HG03432 (cell line): ENCODE measurements at regions not wholly inside any gene's neighbourhood (a gene's known extent, or its start where the extent isn't known, plus 50 kb on each side); places are given as distances from the start of the nearest gene placed in this dataset.
"Not testable (repeated sequence)": the region's sequence is repeated elsewhere in the genome, so short reads cannot be mapped to it uniquely, and the experiment has no call there.

ENCODE experiments used
- ATAC-seq: cut with Tn5 transposase; IDR thresholded peaks from one replicate; pipeline ENCODE4 v1.9.1; 2021; ENCODE audit warnings: mild to moderate bottlenecking, moderate library complexity; ENCODE audit not compliant: unreplicated experiment

- ATAC-seq = no peak
Measured at GRCh38 chr7:67301667-67302066, 305.0 kb downstream of the TYW1 start.

DNA sequence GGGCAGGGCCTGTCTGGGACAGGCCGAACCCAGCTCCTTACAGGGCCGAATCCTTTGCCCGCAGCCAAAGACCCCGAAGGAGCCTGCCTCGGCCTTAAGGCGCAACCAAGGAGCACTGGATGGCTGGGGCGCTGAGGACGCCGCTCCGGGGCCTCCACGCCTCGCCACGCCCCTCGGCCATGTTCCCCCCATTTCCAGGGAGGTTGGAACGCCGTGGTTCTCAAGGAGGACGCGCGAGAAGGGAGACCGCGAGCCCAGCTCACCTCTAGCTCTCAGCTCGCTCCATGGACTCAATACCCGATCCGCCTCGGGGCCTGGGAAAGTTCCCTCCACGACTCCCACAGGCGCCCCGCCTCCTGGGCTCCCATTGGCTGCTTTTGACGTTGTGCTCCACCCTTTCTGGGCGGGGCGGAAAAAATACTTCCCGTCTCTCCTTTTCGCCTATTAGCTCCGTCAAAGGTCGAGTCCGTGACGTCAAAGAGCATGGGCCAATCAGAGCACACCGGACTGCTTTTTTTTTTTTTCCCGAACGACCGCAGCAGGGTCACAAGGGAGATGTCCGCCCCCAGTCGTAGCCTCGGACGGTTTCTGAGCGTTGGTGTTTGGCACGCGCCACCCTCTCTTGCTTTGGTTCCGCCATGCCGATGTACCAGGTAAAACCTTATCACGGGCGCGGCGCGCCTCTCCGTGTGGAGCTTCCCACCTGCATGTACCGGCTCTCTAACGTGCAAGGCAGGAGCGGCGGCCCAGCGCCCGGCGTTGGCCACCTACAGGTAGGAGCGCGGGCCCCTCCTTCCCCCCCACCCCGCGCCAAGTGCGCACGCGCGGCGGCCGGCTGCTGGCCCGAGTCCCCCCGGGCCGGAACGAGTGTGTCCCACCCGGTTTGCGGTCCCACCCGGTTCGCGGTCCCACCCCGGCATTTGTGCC is 305.7 kb downstream of the TYW1 start:
- ATAC-seq = peak; percentile 89

- not testable (repeated sequence) for ATAC-seq
Measured at GRCh38 chr7:67304846-67305245, 308.2 kb downstream of the TYW1 start.

GRCh38 chr7:67306331-67306730 is 309.7 kb downstream of the TYW1 start:
- ATAC-seq = no peak

DNA sequence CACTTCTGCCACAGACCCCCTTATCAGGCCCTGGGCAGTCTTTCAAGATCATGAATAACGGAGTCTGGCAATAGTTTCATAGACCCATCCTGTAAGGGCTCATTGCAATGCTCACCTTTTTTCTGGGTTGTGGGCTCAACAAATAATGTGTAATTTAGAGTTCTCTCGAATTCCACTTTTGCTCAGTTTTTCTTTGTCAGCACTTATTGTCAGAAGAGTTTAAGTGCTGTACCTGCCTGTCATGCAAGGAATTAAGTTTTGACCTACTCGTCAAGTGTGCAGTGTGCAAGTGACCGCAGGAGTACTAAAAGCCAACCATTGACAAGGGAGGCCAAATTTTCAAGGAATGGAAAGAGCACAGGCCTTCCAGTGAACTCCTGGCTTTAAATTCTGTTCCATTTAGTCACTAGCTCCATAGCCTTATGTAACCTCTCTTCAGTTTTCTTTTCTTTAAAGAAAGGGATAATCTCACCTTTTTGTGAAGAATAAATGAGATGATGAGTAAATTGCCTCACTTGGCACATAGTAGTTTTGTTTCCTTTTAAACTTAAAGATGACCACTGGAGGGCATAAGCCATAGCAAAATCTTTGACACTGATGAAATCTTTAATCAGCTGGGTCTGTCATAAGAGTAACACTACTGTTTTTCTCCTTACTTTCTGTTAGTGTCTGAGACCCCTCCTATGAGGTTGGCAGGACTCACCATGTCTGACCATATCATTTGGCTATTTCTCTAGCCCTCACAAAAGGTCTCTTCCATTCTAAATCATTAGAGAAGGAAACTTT is 313.3 kb downstream of the TYW1 start:
- ATAC-seq = no peak

- no peak for ATAC-seq
Measured at GRCh38 chr7:67311901-67312300, 315.3 kb downstream of the TYW1 start.

DNA sequence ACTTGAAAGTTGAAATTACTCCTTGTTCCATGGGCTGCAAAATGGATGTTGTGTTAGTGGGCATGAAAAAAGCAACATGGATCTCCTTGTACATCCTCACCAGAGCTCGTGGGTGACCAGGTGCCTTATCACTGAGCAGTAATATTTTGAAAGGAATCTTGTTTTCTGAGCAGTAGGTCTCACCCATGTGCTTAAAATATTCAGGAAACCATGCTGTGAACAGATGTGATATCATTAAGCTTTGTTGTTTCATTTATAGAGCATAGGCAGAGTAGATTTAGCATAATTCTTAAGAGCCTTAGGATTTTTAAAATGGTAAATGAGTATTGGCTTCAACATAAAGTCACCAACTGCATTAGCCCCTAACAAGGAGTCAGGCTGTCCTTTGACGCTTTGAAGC is 316.6 kb downstream of the TYW1 start:
- no peak for ATAC-seq

- not testable (repeated sequence) for ATAC-seq
Measured at GRCh38 chr7:67316902-67317301, 320.3 kb downstream of the TYW1 start.

DNA sequence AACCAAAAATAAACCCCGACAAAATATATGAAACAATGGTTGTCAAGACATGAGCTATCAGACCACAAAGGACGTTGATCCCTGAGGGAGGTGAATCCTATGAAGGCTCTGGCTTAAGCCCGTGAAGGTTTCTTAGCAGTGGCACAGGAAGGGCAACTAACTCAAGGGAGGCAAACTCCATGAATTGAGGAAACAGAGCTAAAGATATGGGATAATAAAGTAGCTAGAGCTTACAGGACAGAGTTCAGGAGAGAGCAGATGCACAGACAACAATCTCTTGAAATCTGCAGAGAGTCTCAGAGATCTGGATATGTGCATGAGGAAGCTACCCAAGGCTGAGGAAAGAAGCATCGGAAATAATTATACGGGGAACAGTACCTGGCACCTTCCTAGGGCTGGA is 331.6 kb downstream of the TYW1 start:
- not testable (repeated sequence) for ATAC-seq

DNA sequence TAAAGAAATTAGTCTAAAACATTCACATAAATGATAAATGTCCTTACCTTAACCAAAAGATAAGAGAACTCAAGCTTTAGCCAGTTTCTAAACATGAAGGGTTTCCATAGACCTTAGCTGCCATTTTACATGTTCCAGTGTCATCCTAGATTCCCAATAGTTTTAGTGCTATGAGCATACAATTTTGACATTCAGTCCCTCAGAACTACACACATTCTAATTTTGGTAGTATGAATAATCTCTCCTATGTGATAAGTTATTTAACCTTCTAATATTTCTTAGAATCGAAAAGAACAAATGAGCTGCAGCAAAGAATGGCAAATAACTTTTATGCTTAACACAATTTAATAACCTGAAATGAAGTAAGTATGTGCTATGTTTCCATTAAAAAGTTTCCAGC is 338.5 kb downstream of the TYW1 start:
- ATAC-seq = not testable (repeated sequence)

DNA sequence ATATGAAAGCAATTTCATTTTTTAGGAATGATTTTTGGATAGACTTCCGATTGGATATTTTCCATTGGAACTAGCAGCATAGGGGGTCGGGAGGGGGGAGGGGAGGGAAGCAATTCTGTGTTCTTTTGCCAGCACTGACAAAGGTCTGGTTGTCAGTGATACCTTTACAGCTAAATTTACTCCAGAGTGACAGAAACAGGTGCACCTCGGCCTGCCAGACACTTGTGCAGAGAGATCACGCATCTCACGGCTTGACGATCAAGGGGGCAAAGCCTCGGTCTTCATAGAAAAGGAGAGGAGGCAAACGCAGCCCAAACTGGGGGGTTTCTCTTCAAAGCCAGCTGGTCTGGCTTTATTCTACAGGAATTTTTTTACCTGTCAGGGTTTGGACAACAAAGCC is 339.0 kb downstream of the TYW1 start:
- not testable (repeated sequence) for ATAC-seq

GRCh38 chr7:67338545-67338944 is 341.9 kb downstream of the TYW1 start:
- ATAC-seq = not testable (repeated sequence)

- no peak for ATAC-seq
Measured at GRCh38 chr7:67341153-67341768, 344.6 kb downstream of the TYW1 start.

DNA sequence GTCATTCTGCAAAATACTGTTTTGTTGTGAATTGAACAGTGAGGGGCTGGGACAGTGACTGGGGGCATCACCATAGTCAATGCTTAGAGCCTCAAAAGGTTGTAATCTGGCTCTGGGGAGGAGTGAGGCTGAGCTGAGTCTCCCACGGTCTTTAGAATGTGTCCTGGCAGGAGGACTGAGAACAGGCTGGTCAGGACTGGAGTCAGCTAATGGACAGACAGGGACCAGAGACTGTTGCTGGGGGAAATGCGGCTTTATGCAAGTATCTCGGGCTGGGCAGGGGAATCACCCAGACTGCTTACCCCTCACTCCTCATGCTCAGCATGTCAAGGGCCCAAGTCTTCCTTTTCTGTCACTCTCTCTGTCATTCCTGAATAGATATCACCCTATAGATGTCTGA is 346.5 kb downstream of the TYW1 start:
- no peak for ATAC-seq

GRCh38 chr7:67343572-67343971 is 346.9 kb downstream of the TYW1 start:
- no peak for ATAC-seq

- ATAC-seq = no peak
Measured at GRCh38 chr7:67344481-67345193, 348.0 kb downstream of the TYW1 start.

DNA sequence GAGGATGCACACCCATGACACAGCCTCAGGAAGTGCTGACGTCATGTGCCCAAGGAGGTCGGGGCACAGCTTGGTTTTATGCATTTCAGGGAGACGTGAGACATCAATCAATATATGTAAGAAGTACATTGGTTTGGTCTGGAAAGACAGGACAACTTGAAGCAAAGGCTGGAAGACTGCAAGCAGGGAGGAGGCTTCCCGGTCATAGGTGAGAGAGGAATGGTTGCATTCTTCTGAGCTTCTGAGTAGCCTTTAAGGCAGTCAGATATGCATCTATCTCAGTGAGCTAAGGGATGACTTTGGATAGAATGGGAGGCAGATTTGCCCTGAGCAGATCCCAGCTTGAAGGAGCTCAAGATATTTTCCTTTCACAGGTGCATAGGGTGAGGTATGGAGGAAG is 349.5 kb downstream of the TYW1 start:
- no peak for ATAC-seq

- no peak for ATAC-seq
Measured at GRCh38 chr7:67346876-67347275, 350.2 kb downstream of the TYW1 start.

DNA sequence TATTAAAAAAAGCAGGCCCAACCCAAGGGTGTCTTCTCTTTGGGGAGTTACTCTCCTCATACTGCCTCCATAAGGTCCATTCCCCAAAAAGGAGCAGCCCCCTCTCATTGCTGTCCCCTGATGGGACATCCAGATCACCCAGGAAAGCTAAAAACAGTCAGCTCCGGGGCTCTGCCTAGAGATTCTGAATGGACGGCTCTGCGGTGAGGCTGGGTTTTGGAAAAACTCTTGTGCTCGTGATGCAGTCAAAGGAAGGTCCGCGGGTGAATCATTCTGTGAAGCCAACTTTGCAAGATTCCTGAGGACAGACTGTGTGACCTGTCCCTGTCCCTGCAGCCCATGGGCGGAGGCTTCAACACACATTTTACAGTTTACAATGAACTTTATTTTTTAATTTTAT is 351.5 kb downstream of the TYW1 start:
- no peak for ATAC-seq

- not testable (repeated sequence) for ATAC-seq
Measured at GRCh38 chr7:67357653-67358052, 361.0 kb downstream of the TYW1 start.

DNA sequence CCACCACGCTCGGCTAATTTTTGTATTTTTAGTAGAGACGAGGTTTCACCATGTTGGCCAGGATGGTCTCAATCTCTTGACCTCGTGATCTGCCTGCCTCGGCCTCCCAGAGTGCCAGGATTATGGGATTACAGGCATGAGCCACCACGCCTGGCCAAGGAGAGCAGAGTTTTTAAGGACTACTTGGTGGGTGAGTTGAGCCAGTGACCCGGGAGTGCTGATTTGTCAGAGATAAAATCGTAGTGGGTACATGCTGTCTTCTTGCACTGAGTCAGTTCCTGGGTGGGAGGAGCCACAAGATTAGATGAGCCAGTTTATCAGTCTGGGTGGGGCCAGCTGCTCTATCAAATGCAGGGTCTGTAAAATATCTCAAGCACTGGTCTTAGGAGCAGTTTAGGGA is 361.7 kb downstream of the TYW1 start:
- ATAC-seq = not testable (repeated sequence)
